SK-N-DZ (cell line): ENCODE measurements at regions not wholly inside any gene's neighbourhood (a gene's known extent, or its start where the extent isn't known, plus 50 kb on each side); places are given as distances from the start of the nearest gene placed in this dataset.

Experiments
- DNase-seq: peaks from one replicate; pipeline ENCODE4 v3.0.0-alpha.2; 2015; ENCODE audit warnings: low spot score

DNA sequence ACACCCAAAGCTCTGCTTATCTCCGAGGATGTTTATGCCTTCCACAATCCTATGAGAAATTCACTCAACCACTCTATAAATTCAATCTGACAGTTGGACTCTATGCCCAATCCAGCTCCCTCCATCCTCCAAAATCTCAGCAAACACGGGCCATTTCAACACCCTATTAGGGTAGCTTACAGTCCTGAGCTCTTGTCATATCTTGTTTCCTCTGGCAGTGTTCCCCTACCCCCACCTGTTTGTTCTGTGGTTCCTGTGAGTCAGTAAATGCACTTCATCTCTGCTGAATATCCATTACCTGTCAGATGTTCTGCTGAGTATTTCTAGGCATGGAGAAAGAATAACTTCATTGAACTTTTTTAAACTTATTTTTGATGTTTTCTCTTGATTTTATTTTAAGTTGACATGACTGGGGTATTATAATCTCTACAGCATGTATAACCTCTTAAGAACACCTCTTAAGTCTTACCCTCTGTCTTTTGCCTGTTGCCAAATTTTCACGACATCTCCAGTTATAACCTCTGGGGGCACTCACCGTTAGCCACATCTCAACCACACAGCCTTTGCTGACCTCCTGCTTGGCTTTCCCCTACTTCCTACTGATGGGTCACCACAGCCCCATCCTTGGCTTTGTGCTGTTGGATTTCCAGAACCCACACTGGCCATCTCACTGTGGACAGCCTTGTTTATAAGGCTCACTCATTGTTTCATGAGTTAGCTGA is 317.0 kb upstream of the TMPO start:
- DNase-seq: no peak

DNA sequence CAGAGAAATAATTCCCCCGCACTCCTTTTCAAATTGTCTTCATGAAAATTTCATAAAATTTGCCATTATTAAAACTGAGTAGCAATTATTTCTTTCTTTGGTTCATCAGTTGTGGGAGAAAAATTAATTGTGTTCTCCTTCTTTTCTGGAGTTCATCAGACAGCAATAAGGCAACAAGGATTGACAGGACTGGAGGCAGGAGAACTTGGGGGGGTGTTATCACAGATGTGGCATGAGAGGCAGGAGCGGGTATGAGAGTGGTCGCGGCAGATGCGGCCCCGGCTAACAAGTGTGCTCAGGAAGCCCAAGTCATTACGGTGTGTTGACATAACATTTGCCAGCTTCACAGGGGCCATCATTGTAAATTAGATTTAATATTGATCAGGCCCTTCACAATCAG is 306.6 kb upstream of the TMPO start:
- peak; percentile 76 for DNase-seq

DNA sequence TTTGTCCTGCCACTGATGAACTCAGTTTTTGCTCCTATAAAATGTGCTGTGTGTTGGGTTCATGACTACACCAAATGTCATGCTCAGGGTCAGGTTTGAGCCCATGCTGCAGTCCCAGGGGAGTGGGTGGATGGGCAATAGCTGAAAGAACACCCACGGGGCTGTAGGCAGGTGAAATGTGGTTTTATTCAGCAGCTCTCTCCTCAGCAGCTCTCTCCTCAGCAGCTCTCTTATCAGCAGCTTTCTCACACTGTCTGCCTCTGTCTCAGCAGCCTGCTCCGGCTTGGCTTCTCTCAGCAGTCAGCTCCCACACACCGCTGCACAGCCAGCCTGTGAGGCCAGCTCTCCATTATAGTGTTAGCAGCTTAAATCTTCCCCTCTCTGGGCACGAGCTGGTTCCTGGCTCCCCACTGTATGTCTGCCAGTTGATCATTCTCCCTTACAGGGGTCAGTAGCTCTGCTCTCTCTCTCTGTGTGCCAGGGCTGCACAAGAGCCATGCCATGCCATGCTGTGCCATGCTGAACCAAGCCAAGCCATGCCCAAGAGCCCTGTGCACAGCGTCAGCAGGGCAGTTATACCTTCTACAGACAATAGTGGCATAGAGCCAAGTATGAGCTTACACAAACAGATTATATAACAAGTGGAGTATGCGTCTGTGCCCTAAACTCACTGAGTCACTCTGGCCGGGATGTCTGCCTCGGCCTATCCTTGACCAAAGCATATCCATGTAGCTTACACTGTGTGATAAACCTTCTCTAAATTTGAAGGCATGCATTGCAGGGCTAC is 303.3 kb upstream of the TMPO start:
- no peak for DNase-seq

DNA sequence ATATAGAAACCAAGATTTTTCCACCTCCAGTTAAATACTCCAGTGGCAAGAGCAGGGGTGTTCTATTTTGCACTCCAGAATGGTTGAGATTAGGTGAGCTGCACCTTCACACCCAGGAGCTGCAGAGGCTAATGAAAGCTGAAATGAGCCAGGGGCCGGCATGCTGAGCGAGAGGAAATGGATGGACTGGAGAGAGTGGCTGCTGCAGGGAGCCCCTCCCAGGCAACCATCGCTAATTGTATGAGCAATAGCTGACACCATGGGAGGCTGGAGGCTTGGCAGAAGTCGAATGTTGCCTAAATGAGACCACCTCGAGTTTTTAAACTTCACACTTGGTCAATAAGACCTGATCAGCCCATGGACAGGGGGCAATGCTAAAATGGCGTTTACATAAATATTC is 301.8 kb upstream of the TMPO start:
- DNase-seq: no peak

DNA sequence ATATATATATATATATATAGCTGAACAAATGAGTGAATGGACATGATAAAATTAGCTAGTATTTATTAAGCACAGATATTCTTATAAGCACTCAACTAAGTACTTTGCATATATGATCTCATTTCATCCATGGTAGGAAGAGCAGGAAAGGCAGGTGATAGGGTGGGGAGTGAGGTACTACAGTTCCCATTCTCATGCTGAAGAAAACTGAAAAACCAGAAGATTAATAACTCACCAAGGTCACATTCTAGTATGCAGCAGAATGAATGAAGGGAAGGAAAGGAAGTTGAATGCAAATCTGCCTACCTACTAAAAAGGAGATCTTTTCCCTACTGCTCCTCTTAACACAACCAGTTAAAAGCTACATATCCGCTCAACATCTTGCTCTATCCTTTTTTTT is 298.1 kb upstream of the TMPO start:
- DNase-seq: no peak

DNA sequence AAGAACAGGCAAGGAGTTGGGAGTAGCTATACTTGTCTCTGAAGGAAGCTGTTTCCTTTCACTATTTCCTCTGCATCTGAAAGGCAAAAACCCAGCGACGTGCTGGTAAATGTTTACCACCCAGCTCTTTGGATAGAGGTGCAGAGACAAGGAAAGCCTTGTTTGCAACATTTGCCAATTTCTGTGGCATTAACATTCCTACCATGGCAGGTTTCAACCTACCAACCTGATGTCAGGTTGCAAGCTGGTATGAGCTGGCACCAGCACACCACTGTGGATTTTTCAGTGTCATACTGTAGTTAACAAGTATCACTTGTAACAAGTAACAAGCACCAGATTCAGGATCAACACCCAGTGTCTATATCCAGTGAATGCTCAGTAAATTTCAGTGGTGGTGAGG is 294.8 kb upstream of the TMPO start:
- DNase-seq: no peak

DNA sequence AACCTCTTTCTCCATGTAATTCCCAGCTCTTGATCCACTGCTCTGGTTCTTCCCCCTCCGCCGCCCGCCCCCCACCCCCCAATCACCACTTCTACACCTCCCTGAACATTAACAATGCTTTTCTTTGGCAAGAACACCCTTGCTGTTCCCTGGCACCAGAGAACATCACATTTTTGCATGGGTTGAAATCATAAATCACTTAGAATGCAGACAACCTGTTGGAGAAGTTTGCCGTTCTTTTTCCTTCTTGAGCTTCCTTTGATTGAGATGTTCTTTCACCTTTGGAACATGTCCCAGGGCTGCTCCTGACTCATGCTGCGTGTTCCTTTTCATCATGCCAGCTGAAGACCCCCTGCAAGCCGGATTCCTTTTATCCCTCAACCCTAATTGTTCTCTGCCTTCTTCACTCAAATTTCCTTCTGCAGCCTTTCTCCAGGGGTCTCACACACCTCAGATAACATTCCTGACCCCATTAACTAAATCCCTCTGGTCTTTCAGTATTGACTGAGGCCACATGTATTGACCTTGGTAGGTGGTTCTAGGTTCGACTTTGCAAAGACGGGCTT is 294.1 kb upstream of the TMPO start:
- DNase-seq: no peak

DNA sequence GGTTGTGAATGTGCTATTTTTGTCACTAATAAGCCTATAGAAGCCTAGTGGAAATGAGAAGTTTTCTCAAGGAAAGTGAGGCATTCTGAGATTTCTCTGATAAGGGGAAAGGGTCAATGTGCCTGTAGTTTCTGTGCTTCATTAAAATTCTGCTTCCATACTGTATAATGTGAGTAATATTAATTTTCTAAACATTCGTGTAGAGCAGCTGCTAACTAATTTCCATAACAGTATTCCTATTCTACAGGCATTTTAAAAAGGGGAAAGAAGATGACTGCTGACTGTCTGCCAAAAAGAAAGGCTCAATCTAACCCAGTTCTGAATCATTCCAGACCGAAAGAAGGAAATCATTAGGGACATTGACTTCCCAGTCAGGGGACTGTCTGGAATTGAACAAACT is 293.3 kb upstream of the TMPO start:
- DNase-seq: no peak

DNA sequence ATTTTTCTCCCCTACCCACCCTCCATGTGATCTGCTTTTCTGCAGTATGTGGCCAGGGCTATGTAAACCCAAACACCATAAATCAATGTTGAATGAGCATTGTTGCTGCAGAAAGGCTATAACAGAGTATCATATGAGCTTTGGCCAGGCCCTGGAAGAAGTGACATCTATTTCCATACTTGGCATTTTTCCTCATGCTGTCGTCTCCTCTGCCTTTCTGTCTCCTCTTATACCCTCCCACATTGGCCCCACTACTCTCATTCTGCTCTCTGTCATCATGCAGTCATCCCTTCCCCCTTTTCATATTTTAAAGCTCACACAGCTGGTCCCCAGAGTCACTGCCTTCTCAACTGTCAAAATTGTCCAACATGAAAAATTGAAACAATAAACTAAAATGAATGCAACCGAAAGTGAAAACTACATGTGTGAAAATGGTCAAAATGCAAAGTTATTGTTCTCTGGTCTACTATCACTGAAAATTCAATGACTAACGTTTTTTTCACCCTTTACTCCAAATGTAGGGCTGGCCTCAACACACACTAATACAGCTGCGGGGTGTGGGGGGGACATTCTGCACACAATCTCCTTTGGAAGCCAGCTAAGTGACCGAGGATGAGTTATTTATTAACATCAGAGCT is 290.7 kb upstream of the TMPO start:
- DNase-seq: no peak

DNA sequence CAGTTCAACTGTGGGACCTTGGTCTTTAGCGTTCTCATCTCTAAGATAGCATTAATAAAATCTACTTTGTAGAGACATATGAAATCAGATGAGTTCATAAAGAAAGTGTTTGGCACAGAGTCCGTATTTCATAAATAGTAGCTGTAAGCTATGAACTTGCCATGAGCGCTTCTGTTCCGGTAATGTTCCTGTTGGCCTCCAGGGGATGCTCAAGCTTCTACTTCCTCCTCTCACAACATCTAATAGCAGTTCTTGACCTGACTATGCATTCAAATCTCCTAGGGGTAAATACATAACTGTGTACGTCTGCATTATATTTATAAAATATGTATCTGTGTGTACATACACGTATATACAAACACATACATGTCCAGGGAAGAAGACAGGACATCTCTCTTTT is 288.2 kb upstream of the TMPO start:
- DNase-seq: no peak

DNA sequence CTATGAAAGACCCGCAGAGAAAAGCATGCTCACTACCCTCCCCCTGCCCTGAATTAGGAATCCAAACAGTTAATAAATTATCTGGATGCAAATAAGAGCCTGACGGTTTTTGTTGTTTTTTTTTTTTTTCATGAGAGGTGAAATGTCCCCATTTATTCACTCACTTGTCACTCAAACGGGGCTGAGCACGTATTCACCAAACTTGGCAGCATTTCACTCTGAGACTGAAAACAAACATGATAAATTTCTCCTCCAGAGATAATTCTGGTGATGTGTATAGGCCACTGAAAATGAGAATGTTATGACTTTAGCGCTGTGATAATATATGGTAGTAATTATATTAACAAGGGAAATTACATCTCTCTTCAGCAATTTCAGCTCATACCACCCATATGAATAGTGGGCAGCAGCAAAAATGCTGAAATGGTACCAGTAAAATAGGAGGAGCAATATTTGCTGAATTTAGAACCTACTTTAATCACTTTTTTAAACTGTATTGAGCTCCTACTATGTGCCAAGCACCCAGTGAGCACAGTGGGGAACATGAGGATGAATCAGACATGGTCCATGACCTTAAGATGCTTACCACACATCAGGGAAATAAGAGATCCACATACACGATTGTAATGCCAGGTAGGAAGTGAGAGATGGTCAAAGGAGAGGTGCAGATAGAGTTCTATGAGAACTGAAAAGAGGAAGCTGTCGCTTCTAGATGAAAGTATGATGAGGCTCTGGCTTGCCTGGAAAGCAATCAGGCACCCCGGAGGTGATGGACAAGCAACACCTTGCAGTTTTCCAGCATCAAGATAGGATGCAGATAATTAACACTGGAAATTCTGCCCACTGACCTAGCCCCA is 286.5 kb upstream of the TMPO start:
- DNase-seq: no peak

DNA sequence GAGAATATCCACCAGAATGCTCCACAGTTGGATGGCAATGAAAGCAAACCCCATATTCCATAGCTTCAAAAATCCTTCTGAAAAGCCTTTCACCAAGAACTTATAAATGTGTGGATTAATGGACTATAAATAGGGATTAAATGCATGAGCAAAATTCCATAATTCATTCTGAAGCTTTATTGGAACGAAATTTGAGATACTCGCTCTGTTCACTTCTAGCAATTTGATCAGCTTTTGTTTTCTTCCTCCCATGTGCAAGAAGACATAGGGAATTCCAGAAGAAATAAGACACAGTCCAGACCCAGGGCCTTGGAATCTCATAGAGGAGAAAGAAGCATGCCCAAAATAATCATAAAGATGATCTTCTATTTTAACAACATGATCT is 285.9 kb upstream of the TMPO start:
- DNase-seq: no peak

DNA sequence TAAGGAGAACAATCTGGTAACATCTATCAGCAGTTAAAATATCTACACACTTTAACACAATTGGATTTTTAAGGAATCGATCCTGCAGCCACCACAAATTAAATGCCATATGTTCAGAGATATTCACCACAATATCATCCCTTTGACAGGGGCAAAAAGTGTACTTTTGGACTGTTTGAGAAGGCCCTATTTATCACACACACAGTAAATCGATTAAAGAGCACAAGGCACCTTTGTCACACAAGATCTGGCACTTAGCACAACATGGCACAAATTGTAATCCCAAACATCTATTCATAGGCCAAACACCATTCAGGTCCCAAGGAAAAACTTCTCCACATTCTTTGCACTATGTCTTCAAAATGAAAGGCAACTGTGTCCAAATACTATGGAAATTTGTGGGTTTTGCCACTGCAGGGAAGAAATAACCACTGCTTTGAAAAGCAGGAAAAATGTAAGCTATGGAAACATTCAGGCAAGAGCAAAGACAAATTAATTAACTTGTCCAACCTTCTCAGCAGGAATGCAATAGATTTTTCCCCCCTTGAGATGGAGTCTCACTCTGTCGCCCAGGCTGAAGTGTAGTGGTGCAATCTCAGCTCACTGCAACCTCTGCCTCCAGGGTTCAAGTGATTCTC is 282.5 kb upstream of the TMPO start:
- DNase-seq: no peak

DNA sequence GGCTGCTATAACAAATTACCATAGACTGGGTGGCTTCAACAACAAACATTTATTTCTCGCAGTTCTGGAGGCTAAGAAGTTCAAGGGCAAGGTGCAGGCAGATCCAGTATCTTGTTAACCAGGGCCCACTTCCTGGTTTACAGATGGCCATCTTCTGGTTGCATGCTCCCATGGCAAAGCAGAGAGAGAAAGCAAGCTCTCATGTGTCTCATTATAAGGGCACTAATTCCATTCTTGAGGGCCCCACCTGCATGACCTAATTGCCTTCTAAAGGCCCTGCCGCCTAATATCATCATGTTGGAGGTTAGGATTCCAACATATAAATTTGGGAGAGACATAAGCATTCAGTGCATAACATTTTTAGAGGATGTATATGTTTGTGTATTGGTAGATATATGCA is 280.1 kb upstream of the TMPO start:
- no peak for DNase-seq

DNA sequence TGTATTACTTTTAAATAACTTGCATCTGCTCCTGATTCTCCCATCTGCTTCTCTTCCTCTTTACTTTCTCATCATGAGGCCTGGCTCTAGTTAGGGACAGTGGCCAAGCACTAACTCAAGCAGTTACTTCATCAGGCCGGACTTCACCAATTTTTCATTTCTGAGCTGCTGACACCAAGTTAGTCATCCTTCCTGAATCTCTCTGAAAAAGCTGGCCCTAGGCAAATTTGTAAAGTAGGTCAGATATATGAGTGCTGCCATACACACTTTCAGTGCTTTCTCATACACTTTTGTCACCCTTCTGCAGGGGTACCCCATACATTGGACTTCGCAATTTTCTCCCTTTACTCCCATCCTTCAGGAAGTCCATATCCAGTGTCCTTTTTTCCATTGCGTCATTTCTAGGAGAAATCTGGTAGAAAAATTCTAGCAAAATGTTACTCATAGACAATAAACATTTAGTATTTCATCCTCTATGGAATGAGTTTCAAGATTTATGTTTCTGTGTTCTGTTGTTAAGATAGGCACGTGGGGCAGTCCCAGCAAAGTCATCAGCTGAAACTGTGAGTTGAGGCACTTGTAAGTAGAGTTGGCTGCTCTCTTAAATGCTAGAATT is 276.8 kb upstream of the TMPO start:
- no peak for DNase-seq

DNA sequence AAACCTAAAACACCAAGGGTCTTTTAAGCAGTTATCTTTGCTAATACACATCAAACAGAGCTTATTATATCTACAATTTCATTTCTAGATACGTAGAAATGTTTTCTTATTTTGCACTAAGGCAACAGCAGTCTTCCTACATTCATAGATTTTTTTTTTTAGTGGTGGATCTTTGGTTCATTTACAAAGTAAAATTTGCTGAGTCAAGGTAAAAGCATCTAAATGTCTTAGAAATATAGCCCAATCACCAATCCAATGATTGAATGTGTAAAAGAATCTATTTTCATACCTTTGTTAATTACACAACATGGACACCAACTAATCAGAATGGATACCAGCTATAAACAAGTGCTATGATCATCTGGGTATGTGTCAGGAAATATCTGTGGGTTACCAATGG is 272.2 kb upstream of the TMPO start:
- DNase-seq: no peak

DNA sequence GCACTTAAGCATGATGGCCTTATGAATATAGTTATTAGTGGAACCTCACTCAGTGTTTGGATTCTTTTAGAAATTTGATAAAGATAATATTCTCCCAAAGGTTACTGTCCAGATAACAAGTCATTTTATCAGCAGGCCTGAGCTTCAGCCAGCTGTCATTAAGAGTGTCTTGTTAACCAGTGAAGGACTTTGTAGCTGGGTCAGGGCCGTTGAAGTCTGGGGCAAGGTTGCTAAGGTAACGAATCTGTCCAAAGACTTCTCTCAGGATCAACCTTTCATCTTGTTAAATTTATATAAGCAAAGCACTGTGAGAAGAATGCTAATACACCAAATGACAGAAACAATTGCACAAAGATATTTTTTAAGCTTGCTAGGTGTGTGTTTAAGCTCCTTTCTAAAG is 271.3 kb upstream of the TMPO start:
- no peak for DNase-seq

DNA sequence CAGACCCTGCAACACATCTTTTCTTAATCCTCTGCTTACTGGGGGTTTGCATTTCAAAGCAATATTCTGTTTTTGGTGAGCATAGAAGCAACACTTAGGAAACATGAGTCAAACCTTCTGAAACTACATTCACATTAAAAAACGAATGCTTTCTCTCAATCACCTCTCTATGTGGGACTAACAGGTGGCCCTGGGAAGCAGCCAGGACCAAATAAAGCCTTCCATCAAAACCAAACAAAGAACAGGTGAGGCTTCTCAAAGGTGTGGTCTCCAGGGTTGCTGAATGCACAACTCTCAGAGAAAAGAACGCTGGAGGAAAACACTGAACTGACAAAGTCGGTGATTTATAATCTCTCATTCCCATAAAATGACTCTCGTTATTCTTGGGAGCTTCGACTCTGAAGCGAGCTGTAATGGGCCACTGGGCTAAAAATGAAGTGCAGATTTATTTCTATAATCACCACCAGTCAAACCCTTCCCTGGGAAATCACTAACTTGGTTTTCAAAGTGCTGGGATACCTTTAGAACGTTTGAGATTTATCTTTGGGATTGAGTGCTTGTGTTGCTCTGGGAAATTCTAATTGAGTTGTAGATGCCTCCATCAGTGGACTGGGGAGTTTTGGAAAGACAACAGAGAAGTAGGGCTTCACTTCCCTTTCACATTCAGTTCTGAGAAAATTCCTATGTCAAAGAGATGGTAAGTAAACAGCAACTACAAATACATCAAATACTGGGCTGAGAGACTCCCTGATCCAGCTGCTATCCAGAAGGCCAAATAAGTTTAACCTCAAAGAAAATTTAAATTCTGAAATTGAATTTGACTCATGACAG is 262.0 kb upstream of the TMPO start:
- no peak for DNase-seq

DNA sequence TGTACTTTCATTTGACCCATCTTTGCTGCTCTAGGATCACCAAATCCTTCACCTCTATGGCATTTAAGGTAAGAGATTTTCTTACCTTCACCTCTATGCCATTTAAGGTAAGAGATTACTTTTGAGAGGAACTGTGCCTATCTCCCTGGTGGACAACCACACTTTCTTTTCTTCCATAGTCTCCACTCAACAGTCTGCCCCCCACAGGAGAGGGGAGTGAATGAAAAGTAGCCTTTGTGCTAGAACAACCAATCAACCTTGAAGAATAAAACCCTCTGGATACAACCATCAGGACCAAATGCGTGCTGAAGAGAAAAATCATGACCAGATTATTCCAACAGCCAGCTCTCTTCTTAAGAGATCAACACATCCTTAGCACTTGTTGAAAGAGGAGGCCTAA is 258.6 kb upstream of the TMPO start:
- no peak for DNase-seq

DNA sequence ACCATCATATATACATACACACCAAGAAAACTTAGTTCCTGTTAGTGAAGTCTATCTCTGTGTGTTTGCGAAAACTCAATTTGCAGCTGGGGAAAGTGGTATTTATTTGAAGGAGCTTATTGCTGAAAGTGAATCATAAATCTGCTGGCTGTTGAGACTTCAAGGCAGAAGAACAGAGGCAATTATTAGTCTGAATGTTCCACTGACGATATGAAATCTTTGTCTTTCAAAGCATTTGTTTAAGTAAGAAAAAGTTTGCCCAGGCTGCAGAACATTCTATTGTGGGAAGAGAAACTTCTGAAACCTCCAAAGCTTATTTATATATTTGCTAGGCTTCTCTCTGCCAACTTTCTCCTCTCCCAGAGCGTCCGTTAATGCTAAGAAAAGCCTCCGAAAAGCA is 255.7 kb upstream of the TMPO start:
- no peak for DNase-seq
